RWPE2 (cell line): ENCODE measurements at regions not wholly inside any gene's neighbourhood (a gene's known extent, or its start where the extent isn't known, plus 50 kb on each side); places are given as distances from the start of the nearest gene placed in this dataset.

Experiments
- ATAC-seq: fragments of 200-7000 bp; cut with Tn5 transposase; 3 replicates; pipeline ENCODE4 v1.9.1; 2021; ENCODE audit warnings: low read depth
- DNase-seq: peaks from one replicate; pipeline ENCODE4 v3.0.0-alpha.2; 2020; ENCODE audit warnings: low spot score
- H3K27ac ChIP-seq: fragments of 450-650 bp; 2 replicates; pipeline ENCODE4 v1.5.1; 2017; ENCODE audit warnings: mild to moderate bottlenecking; ENCODE audit not compliant: poor library complexity, severe bottlenecking
- H3K27me3 ChIP-seq: fragments of 250-450 bp; sonication (Bioruptor Pico); 2 replicates; pipeline ENCODE4 v1.5.1; 2021; ENCODE audit warnings: mild to moderate bottlenecking, moderate library complexity; ENCODE audit not compliant: insufficient read depth, poor library complexity, severe bottlenecking
- H3K36me3 ChIP-seq: fragments of 250-450 bp; sonication (Bioruptor Pico); 2 replicates; pipeline ENCODE4 v1.5.1; 2020; ENCODE audit warnings: low read depth, mild to moderate bottlenecking, moderate library complexity
- H3K4me1 ChIP-seq: fragments of 250-450 bp; sonication (Bioruptor Pico); 2 replicates; pipeline ENCODE4 v1.5.1; 2021; ENCODE audit warnings: mild to moderate bottlenecking, moderate library complexity; ENCODE audit not compliant: insufficient read depth, poor library complexity, severe bottlenecking
- H3K4me3 ChIP-seq: fragments of 250-450 bp; sonication (Bioruptor Pico); 2 replicates; pipeline ENCODE4 v1.5.1; 2021; ENCODE audit warnings: mild to moderate bottlenecking, moderate library complexity; ENCODE audit not compliant: severe bottlenecking
- H3K9me3 ChIP-seq: fragments of 250-450 bp; sonication (Bioruptor Pico); 2 replicates; pipeline ENCODE4 v1.5.1; 2021; ENCODE audit warnings: mild to moderate bottlenecking, moderate library complexity; ENCODE audit not compliant: severe bottlenecking
- TF ChIP-seq, protein P1 (sequence below): fragments of 450-650 bp; IDR thresholded peaks from one replicate; pipeline ENCODE4 v1.5.1; 2017; ENCODE audit warnings: mild to moderate bottlenecking, moderate library complexity; ENCODE audit not compliant: poor library complexity, severe bottlenecking

DNA sequence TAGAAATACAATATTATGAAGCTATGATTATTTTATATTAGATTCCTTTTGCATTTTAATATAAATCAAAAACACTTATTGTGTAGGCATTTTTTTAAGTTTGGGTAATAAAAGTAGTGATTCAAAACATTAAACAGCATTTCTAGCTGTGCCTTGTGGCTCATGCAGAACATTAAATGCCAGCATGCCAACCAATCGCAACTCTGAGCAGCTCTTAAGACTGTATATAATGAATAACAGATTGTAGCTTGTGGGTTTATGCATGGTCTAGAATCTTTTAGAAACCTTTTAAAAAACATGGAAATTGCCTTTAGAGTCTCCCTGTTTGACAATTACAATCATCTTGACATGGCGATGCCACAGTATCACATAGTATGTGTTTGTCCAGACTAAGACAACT is 903.8 kb downstream of the EFNA5 start:
- H3K27me3 ChIP-seq = no peaks in the 10 kb centered on the region
- no peaks in the 10 kb centered on the region for H3K9me3 ChIP-seq
- no peaks in the 10 kb centered on the region for H3K4me1 ChIP-seq
- no peak overlapping the region for H3K4me3 ChIP-seq
- DNase-seq (no peak), ATAC-seq (no peak)
- H3K36me3 ChIP-seq = no peaks in the 10 kb centered on the region
- no peak overlapping the region for H3K27ac ChIP-seq
- TF ChIP-seq, protein P1, sequence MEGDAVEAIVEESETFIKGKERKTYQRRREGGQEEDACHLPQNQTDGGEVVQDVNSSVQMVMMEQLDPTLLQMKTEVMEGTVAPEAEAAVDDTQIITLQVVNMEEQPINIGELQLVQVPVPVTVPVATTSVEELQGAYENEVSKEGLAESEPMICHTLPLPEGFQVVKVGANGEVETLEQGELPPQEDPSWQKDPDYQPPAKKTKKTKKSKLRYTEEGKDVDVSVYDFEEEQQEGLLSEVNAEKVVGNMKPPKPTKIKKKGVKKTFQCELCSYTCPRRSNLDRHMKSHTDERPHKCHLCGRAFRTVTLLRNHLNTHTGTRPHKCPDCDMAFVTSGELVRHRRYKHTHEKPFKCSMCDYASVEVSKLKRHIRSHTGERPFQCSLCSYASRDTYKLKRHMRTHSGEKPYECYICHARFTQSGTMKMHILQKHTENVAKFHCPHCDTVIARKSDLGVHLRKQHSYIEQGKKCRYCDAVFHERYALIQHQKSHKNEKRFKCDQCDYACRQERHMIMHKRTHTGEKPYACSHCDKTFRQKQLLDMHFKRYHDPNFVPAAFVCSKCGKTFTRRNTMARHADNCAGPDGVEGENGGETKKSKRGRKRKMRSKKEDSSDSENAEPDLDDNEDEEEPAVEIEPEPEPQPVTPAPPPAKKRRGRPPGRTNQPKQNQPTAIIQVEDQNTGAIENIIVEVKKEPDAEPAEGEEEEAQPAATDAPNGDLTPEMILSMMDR = no peak

DNA sequence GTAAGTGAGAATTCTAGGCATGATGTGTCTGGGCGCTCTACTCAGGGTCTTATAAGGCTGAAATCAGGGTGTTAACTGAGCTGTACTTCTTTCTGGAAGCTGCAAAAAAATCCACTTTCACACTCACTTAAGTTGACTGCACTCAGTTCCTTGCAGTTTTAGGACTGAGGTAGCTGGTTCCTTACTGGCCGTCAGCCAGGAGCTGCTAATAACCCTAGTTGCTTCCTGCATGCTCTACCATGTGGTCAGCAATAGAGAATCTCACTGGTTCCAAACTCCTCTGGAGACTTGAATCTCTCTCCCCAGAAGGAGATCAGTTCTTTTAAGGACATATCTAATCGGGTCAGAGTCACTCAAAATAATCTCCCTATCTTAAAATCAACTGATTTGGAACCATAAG is 911.2 kb downstream of the EFNA5 start:
- Histone ChIP-seq H3K4me1 (no peaks in the 10 kb centered on the region), H3K4me3 (no peak overlapping the region), H3K36me3 (no peaks in the 10 kb centered on the region), H3K27me3 (no peaks in the 10 kb centered on the region), H3K27ac (no peak overlapping the region), H3K9me3 (no peaks in the 10 kb centered on the region)
- no peak for DNase-seq
- TF ChIP-seq, protein P1 = no peak
- no peak for ATAC-seq

DNA sequence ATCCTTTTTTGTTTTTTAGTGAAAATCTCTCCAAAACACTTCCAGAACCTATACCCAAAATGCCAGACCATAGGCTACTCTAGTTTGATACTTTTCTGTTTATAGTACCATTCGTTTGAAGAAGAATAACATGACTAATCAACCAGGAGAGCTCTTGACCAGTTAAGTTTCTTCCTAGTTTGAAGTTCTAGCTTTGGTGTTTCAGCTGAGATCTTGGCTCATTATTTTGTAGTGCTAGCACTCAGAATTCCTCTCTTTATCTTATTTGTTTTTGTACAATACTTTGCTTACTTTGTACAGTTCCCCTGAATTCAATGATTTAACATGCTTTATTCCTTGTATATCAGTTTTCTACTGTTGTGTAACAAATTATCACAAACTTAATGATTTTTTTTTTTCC is 911.6 kb downstream of the EFNA5 start:
- no peaks in the 10 kb centered on the region for H3K36me3 ChIP-seq
- TF ChIP-seq, protein P1 = no peak
- DNase-seq (no peak), ATAC-seq (no peak)
- H3K4me1 ChIP-seq = no peaks in the 10 kb centered on the region
- H3K4me3 ChIP-seq = no peak overlapping the region
- no peaks in the 10 kb centered on the region for H3K27me3 ChIP-seq
- no peak overlapping the region for H3K27ac ChIP-seq
- no peaks in the 10 kb centered on the region for H3K9me3 ChIP-seq

DNA sequence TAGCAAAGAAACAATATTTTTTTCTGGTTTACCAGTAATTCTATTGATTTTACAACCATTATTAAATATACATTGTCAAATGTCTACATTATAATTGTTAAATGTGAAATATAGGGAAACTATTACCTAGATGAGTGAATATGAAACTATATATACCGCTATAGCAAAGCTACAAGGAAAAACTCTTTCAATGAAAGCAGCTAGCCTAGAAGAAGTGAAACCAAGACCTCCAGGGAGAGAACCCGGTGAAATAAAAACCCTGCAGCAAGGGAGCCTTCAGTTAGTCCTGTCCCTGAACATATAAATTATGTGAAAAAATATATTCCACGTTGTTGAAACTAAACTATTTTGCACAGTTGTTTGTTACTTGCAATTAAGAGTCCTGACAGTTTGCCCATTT is 913.1 kb downstream of the EFNA5 start:
- H3K36me3 ChIP-seq = no peaks in the 10 kb centered on the region
- no peaks in the 10 kb centered on the region for H3K27me3 ChIP-seq
- TF ChIP-seq, protein P1 = no peak
- no peaks in the 10 kb centered on the region for H3K4me1 ChIP-seq
- DNase-seq = no peak
- ATAC-seq = no peak
- H3K9me3 ChIP-seq = no peaks in the 10 kb centered on the region
- no peak overlapping the region for H3K27ac ChIP-seq
- H3K4me3 ChIP-seq = no peak overlapping the region

DNA sequence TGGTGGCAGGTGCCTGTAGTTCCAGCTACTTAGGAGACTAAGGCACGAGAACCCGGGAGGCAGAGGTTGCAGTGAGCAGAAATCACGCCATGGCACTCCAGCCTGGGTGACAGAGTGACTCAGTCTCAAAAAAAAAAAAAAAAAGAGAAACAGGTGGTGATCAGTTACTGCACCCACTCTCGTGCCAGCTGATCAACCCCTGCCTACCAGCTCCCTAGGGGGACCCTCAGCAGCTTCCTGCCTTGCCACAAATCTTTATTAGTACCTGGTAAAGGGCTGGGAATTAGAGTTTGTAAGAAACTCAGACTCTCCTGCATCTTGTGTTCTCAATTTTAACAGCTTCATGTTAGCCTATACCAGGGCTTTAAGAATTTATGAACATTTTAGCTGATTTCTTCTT is 914.9 kb downstream of the EFNA5 start:
- H3K27me3 ChIP-seq = no peaks in the 10 kb centered on the region
- TF ChIP-seq, protein P1 = no peak
- H3K27ac ChIP-seq = no peak overlapping the region
- no peak for DNase-seq
- no peaks in the 10 kb centered on the region for H3K4me1 ChIP-seq
- no peak for ATAC-seq
- H3K9me3 ChIP-seq = peaks cover 5% of the 10 kb centered on the region
- H3K36me3 ChIP-seq = no peaks in the 10 kb centered on the region
- no peak overlapping the region for H3K4me3 ChIP-seq
